ENCODE measurements at regions not wholly inside any gene's neighbourhood (a gene's known extent, or its start where the extent isn't known, plus 50 kb on each side); places are given as distances from the start of the nearest gene placed in this dataset.

DNA sequence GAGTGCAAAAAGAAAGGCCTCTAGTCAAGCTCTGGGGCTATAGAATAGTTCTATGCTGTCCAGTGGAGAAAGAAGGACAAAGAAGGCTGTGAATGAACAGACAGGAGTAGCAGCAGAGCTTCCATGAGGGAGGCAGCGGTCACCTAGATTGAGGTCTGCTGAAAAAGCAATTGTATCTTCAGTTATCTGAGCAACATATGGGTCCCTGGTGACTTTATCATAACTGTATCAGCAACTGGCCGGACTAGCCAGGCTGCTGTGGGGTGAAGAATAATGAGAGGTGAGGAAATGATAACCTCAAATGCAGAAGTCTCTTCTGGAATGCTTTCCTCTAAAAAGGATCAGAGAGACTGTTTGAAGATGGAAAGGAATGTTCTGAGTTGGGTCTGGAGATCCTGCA, 971.3 kb upstream of the TMEM132C start:
- TF ChIP-seq, protein P1, sequence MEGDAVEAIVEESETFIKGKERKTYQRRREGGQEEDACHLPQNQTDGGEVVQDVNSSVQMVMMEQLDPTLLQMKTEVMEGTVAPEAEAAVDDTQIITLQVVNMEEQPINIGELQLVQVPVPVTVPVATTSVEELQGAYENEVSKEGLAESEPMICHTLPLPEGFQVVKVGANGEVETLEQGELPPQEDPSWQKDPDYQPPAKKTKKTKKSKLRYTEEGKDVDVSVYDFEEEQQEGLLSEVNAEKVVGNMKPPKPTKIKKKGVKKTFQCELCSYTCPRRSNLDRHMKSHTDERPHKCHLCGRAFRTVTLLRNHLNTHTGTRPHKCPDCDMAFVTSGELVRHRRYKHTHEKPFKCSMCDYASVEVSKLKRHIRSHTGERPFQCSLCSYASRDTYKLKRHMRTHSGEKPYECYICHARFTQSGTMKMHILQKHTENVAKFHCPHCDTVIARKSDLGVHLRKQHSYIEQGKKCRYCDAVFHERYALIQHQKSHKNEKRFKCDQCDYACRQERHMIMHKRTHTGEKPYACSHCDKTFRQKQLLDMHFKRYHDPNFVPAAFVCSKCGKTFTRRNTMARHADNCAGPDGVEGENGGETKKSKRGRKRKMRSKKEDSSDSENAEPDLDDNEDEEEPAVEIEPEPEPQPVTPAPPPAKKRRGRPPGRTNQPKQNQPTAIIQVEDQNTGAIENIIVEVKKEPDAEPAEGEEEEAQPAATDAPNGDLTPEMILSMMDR (IDR thresholded peaks at IDR 0.05 in 4 of 5, conservative IDR thresholded peaks at IDR 0.05 in 1 of 5) = no peak
- TF ChIP-seq POLR2A (IDR thresholded peaks at IDR 0.05) = no peak

Measured in gastrocnemius medialis (tissue), 4 donors.